MM.1S (cell line): ENCODE measurements at regions not wholly inside any gene's neighbourhood (a gene's known extent, or its start where the extent isn't known, plus 50 kb on each side); places are given as distances from the start of the nearest gene placed in this dataset.

Experiments used
- CTCF ChIP-seq: fragments of 300-600 bp; sonication (generic); IDR thresholded peaks from 2 replicates; pipeline ENCODE4 v1.5.1; 2016; ENCODE audit warnings: antibody characterized with exemption, low read length, mixed read lengths
- EZH2 ChIP-seq: fragments of 300-600 bp; sonication (generic); optimal IDR thresholded peaks from 2 replicates; pipeline ENCODE3; 2017; ENCODE audit warnings: low read depth, mild to moderate bottlenecking, antibody characterized with exemption, low read length, mixed read lengths

GRCh38 chrX:40452031-40452430, 128.7 kb upstream of the ATP6AP2 start:
- TF ChIP-seq CTCF (no peak), EZH2 (no peak)
